Coronary artery (tissue), 2 donors: ENCODE measurements at regions not wholly inside any gene's neighbourhood (a gene's known extent, or its start where the extent isn't known, plus 50 kb on each side); places are given as distances from the start of the nearest gene placed in this dataset.

Experiments used
- DNase-seq: peaks from one replicate; pipeline ENCODE4 v3.0.0-alpha.2; 2017; ENCODE audit warnings: low spot score
- H3K27ac ChIP-seq, 2 donors: fragments of 200-600 bp; sonication (generic); one replicate each; pipeline ENCODE4 v1.5.1; 2016 to 2019
- H3K4me3 ChIP-seq: fragments of 200-600 bp; sonication (generic); 2 replicates; pipeline ENCODE4 v1.5.1; 2016; ENCODE audit warnings: mild to moderate bottlenecking, moderate library complexity
- TF ChIP-seq, protein P1 (sequence below): fragments of 200-600 bp; sonication (generic); IDR thresholded peaks from one replicate; pipeline ENCODE4 v1.5.1; 2019; ENCODE audit warnings: antibody characterized with exemption

DNA sequence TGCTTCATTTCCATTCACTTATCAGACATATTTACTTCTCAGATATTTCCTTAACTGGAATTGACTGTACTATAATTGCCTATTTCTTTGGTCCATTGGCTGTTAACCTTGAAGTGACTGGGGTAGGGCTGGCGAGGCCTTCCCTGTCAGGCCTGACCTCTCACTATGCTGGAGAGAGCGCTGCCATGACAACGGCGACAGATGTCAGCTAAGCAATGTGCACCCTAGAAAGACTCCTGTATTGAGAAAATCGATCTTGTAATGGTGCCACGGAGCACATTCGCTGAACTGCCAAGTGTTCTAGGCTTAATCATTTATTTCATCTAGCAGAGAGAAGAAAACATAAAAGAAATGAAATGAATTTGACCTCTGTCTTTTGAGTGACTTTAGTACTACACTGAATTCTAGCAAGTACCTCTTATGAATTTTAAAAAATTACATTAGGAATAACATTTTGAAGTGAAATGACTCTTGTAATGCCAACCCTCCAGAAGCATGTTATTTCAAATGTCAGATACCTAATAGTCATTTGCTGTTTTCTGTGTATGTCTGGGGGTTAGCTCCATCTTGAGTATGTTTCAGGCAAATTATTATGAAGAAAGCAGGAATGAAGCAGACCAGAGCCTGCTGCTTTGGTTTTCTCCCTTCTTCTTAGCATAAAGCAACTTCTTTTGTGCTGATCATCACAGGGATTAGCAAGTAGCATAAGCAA, 148.0 kb downstream of the SNX10 start:
- TF ChIP-seq, protein P1, sequence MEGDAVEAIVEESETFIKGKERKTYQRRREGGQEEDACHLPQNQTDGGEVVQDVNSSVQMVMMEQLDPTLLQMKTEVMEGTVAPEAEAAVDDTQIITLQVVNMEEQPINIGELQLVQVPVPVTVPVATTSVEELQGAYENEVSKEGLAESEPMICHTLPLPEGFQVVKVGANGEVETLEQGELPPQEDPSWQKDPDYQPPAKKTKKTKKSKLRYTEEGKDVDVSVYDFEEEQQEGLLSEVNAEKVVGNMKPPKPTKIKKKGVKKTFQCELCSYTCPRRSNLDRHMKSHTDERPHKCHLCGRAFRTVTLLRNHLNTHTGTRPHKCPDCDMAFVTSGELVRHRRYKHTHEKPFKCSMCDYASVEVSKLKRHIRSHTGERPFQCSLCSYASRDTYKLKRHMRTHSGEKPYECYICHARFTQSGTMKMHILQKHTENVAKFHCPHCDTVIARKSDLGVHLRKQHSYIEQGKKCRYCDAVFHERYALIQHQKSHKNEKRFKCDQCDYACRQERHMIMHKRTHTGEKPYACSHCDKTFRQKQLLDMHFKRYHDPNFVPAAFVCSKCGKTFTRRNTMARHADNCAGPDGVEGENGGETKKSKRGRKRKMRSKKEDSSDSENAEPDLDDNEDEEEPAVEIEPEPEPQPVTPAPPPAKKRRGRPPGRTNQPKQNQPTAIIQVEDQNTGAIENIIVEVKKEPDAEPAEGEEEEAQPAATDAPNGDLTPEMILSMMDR: no peak
- Histone ChIP-seq H3K27ac (no peak overlapping the region), H3K4me3 (no peak overlapping the region)
- no peak for DNase-seq

DNA sequence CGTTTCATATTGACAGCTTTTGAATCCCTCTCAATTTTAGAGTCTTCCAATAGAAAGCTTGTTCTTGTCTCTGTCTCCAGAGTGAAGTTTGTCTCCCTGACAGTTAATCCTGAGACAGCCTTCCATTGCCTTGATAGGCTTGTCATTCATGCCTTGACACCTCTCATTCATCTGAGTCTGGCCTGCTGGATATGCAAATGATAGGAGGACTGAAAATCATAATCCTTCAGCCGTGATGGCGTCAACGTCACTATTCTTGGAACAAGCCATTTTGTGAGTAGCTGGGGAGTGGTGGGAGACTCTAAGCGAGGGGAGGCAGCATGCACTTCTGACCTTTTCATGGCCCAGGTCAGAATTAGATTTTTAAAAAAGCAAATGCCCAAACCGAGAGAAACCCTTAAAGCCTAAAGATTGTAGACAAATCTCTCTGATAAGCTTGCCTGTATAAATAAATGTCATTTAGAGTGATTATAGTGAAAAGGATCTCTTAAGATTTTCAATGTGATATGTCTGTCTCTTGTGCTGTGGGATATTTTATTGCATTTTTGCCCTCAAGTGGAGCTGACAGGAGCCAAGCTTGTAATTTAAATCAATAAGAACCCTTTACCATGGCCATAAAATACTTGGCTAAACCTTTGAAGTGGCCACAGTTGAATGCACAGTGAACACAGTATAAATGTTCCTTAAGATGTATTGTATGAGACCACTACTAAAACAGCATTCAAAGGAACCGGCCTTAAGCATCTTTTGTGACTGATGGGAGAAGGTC, 148.8 kb downstream of the SNX10 start:
- TF ChIP-seq, protein P1: no peak
- H3K27ac ChIP-seq: no peak overlapping the region

DNA sequence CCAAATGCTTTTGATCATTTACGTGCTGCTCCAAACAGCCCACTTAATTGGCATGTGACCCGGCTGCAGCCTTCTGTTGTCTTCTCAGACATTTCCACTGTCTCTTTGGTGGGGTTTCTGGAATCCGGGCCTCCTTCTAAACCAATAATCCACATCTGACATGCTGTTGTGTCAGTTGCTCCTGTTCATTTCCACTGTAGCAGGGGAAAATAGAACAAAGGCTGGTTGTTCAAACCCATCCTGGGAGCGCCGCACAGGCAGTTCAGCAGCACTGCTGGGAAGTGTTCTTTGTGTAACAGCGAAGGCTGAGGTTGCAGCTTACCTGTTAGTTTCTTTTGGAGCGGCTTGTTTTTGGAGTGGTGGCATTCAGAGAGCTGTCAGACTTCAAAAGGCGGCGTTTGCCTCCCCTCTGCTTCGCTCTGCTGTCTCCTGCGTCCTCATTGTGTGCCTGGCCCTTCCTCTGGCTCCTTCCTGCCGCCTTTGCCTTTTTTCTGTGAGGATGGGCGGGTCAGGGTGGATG, 149.4 kb downstream of the SNX10 start:
- no peak overlapping the region for H3K27ac ChIP-seq
- TF ChIP-seq, protein P1: no peak
- no peak overlapping the region for H3K4me3 ChIP-seq
- no peak for DNase-seq

More for the DNA sequence above, 148.8 kb downstream of the SNX10 start:
- H3K4me3 ChIP-seq: no peak overlapping the region
- no peak for DNase-seq

DNA sequence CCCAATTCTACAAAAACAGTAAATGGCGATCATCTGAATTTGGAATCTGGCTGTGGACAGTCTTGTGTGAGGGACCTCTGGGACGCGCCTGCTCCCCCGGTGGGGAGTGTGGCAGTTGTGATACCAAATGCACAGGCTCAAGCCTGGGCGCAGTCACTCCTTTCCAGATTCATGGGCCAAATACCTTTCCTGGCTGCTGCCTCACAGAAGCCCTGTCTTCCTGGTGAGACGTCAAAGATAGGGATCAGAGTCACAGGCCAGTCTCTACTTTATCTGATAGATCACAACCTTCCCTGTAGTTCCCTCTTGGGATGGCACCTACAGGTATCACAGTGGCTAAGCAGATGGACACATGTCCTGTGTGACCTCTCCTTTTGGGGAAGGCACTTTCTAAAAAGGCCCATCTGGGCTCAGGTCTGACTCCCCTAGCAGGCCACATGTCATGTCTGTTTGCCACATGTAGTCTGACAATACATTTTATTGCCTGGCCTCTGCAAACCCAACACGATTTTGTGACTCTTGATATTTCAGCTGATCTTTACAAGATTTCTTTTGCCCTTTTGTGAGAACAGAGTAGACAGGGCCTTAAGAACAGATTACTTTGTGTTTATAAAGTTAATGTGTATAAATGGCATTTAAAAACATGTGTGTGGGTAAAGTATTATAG, 150.1 kb downstream of the SNX10 start:
- Histone ChIP-seq H3K27ac (no peak overlapping the region), H3K4me3 (no peak overlapping the region)
- TF ChIP-seq, protein P1: no peak
- DNase-seq: no peak

DNA sequence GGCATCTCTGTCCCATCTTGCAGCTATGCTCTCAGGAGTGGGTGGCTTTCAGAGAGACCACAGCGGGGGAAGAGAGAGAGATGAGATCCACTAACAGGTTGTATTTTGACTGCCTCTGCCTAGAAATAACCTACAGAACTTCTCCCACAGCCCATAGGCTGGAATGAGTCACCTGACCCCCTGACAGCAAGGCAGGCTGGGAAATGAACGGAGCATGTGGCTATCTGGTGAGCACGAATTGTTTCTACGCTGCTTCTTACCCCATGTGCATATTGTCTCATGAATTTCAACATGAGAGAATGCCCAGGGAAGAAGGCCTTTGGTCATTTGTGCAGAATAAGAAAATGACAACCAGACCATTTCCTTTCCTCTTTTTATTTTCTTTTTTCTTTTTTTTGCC, 151.3 kb downstream of the SNX10 start:
- no peak overlapping the region for H3K4me3 ChIP-seq
- no peak for DNase-seq
- no peak overlapping the region for H3K27ac ChIP-seq
- TF ChIP-seq, protein P1: no peak

DNA sequence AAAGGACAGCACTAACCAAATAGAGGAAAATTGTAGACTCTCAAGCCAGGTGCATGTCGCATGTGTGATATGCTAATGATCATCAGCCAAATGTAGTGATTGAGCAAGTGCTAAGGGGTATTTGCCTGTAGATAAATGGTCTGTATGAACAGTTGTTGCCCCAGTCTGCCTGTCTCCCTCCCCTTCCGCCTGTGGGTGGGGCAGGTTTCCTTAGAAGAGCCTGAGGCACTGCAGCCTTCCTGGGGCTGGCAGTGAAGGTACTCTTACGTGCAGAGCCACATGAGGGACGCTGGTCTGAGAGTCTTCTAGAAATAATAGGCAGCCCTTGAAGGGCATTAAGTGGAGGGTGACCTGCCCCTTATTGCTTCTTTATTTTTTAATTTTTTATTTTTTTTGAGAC, 152.1 kb downstream of the SNX10 start:
- TF ChIP-seq, protein P1: no peak
- Histone ChIP-seq H3K4me3 (no peak overlapping the region), H3K27ac (no peak overlapping the region)
- DNase-seq: no peak
